Epidermal melanocyte (primary cell): ENCODE measurements at regions not wholly inside any gene's neighbourhood (a gene's known extent, or its start where the extent isn't known, plus 50 kb on each side); places are given as distances from the start of the nearest gene placed in this dataset.

Experiments
- DNase-seq: peaks from one replicate; pipeline ENCODE4 v3.0.0; 2011; ENCODE audit warnings: low spot score; ENCODE audit not compliant: insufficient read length

- no peak for DNase-seq
Observed at GRCh38 chr6:156418253-156418652, 358.9 kb upstream of the ARID1B start.

GRCh38 chr6:156416391-156416790 lies 360.8 kb upstream of the ARID1B start:
- no peak for DNase-seq

DNA sequence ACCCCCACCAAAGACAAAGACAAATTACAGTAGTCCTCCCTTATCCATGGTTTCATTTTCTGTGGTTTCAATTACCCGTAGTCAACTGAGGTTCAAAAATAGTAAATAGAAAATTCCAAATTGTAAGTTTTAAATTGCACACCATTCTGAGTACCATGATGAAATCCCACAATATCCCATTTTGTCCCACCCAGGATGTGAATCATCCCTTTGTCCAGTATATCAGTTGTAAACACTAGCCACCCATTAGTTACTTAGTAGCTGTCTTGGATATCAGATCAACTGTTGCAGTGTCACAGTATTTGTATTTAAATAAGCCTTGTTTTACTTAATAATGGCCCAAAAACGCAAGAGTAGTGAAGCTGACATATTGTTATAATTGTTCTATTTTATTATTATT lies 364.0 kb upstream of the ARID1B start:
- DNase-seq: no peak

- no peak for DNase-seq
Observed at GRCh38 chr6:156410649-156411048, 366.5 kb upstream of the ARID1B start.

- no peak for DNase-seq
Observed at GRCh38 chr6:156408655-156409054, 368.5 kb upstream of the ARID1B start.

- DNase-seq: no peak
Observed at GRCh38 chr6:156407334-156407733, 369.8 kb upstream of the ARID1B start.

GRCh38 chr6:156406688-156407087 lies 370.5 kb upstream of the ARID1B start:
- no peak for DNase-seq

DNA sequence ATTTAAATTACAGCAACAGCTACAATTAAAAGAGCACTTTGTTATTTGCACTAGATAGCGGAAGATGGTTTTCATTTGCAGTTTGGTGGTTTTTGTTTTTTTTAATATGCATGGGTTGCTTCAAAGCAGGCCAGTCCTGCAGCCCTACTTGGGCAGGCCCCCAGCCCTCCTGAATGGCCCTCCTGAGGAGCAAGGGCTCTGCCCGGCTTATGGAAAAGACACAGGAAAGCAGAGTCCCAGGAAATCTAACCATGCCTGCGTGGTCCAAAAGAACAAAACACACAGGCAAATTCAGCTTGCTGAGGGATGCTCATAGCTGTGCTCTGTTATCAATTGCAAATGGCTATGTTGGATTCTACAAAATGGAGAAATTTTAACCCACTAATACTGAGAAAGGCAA lies 371.1 kb upstream of the ARID1B start:
- DNase-seq: no peak

GRCh38 chr6:156402628-156403027 lies 374.6 kb upstream of the ARID1B start:
- DNase-seq: no peak

GRCh38 chr6:156402227-156402626 lies 375.0 kb upstream of the ARID1B start:
- DNase-seq: no peak

DNA sequence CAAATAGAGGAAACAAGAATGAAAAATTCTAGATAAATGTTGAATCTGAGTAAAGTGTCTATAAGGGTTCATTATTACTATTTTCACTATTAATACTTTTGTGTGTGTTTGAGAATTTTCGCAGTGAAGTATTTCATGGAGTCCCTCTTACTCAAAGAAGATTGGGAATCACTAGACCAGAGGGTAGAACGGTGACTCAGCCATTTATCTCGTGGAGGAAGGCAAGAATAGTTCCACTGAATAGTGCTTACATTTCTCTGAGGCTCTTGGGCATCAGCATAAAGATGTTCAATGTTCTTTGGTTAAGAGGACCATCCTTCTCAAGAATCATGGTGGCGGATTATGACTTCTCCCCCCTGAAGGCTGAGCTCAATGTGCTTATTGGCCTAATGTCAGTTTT lies 376.7 kb upstream of the ARID1B start:
- no peak for DNase-seq

DNA sequence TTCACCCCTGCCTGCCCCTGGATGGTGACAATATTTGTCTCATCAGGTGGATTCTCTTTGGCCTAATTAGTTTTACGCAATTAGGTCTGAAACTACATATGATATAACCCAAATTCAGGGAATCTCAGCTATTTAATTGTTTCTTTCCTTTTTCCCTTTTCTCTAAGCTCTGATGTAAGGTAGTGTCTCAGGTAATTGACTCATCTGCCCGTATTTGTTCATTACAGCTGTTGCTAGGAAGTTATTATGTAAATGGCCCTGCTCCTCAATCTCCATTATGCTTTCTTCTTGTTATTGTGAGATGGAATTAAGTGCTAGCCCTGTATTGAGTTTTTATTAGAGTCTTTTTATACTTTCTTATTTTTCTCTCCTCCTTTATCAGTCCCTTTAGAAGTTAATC lies 378.2 kb upstream of the ARID1B start:
- no peak for DNase-seq

DNA sequence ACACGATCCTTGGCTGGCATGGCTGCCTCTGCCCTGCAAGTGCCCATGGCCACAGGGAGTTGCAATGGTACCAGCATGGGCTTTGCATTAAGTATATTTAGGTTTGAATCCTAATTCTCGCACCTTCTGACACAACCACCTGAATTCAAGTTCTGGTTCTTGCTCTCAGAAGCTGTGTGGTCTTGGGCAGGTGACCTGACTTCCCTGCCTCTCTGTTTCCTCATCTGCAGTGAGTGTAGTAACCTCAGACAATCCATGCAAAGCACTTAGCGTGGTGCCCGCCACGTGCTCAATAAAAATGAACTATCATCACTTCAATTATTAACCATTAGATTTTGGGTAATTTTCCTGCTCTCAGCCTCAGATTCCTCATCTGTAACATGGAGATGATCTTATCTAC lies 378.8 kb upstream of the ARID1B start:
- no peak for DNase-seq

- no peak for DNase-seq
Observed at GRCh38 chr6:156396791-156397418, 380.3 kb upstream of the ARID1B start.

DNA sequence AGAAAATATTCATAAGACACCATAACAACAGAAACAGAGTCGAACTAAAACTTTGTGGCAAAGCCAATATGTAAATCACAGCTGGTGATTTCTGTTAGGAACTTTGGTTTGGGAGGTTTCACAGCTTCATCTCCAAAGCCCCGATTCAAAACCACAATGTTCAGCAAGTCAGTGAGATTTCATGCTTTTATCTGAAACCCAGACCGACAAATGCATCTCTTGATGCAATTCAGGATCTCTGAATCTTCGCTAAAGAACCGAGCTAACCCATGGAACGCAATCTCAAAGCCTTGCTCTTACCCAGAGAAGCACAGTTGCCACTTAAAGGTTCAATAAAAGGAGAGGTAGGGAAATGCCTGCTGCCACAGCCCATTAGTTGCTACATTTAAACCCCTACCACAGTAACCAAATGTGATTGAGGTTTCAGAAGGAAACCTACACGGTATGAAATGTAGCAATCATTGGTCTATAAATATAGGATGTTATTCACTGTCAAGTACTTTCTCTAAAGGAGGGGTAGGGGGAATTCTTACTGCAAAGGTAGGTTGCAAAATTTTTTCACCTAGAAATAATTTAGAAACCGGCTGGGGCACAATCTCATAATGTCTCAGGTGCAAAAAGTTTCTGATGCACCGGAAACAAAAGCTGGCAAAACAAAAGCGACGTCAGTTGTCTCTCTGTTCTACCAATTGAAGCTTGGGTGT lies 381.0 kb upstream of the ARID1B start:
- no peak for DNase-seq

DNA sequence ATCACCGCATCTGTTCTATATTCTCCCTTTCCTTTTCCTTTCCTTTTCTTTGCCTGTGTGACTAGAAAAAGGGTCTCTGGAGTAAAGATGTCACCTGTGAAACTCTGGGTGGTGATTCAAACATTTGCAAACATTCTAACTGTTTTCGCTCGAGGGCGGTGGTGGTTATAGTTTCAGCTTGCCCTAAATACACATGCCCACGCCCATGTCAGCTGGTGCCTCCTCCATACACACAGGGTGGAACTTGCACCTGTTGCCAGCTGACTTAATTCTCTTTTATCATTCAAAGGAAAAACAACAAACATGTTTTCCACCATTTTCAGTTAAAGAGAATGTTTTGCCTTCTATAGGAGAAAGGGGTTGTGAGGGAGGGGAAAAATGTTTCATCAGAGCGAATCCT lies 381.9 kb upstream of the ARID1B start:
- no peak for DNase-seq

DNA sequence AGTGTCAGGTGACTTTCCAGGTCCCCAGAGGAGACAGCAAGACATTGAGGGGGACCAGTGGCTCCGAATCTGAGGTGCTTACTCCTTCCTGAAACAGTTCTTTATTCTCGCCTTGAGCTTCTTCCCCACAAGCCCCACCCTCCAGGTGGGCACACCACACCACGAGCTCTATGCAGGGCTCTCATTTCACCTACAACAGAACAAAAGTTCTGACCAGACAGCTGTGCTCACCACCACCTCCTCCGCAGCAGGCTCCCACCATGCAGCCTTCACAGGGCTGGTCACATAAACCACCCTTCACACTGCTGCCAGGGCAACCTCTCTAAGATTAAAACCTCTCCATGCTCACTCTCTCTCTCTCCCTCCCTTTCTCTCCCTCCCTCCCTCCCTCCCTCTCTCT lies 384.5 kb upstream of the ARID1B start:
- no peak for DNase-seq

GRCh38 chr6:156391977-156392376 lies 385.2 kb upstream of the ARID1B start:
- DNase-seq: no peak

DNA sequence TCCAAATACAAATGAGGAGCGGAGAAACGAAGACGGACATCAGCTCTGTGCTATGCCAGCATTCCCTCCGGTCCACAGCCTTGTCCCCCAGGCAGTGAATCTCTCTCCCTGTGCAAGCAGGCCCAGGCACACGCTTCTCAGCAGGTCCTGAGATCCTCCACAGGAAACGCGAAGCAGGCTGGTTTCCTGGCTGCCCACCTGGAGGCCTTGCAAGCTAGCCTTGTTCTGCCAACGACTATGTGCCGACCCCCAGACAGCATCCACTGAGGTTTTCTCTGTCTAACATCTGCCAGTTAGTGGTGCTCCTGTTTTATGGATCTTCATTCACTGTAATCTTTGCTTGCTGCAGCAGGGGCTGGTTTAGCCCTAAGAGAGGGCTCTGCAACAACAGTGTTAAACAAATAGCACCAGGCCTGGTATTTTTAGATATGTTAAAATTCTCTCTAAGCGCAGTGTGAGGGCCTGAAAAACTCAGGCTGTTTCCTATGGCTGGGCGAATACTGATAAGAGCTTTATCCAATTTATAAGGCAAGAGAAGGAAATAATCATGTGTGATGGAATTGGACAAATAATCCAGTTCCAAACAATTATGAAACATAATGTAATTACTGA lies 386.0 kb upstream of the ARID1B start:
- no peak for DNase-seq

DNA sequence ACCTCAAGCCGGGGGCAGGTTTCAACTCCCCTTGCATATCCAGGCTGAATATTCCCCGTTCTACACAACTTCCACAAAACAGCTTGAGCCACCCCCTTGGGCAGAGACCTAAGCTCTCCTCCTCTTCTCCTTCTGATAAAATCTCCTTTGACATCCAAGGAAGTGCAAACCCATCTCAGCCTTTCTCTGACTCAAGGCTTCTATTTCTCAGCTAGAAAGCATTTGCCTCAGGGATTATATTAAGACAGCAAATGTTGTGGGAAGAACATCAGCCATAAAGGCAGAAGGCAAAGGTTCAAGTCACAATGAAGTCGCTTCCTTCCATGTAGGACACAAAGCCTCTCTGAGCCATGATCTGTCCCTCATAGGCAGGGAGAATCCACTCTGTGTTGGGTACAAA lies 386.6 kb upstream of the ARID1B start:
- DNase-seq: no peak

DNA sequence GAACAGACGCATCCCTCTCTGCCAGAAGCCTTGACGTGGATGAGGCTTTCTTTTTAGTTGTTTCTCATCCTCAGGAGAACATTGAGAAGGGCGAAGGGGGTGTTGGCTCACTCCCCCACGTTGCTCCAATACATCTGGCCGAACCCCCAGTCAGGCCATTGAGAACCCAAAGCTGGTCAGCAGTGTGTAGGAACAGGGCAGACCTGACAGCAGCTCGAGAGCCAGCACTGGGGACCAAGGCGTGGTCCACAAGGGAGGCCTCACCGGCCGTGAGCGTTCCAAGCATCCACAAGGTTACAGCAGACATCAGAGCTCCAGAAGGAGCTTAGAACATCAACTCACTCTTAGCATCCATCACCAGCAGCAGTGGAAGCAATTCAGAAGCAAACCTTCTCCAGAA lies 387.9 kb upstream of the ARID1B start:
- DNase-seq: no peak

- DNase-seq: no peak
Observed at GRCh38 chr6:156387472-156387871, 389.7 kb upstream of the ARID1B start.

- no peak for DNase-seq
Observed at GRCh38 chr6:156383059-156383458, 394.1 kb upstream of the ARID1B start.
